Muscle layer of colon (tissue), 2 donors: ENCODE measurements at regions not wholly inside any gene's neighbourhood (a gene's known extent, or its start where the extent isn't known, plus 50 kb on each side); places are given as distances from the start of the nearest gene placed in this dataset.

ENCODE experiments used
- H3K27ac ChIP-seq: one replicate; pipeline ENCODE4 v1.7.0; 2013; ENCODE audit warnings: low read depth, mild to moderate bottlenecking, low read length, moderate library complexity
- H3K27me3 ChIP-seq, 2 donors: one replicate each; pipeline ENCODE4 v1.7.0; 2013; ENCODE audit warnings: low read length in 2 of 2, mild to moderate bottlenecking in 2 of 2; ENCODE audit not compliant: insufficient read depth in 2 of 2, control insufficient read depth in 1 of 2
- H3K36me3 ChIP-seq: one replicate; pipeline ENCODE4 v1.7.0; 2013; ENCODE audit warnings: mild to moderate bottlenecking, low read length; ENCODE audit not compliant: insufficient read depth
- H3K4me1 ChIP-seq: one replicate; pipeline ENCODE4 v1.7.0; 2013; ENCODE audit warnings: mild to moderate bottlenecking, low read length; ENCODE audit not compliant: insufficient read depth
- H3K4me3 ChIP-seq, 2 donors: one replicate each; pipeline ENCODE4 v1.7.0; 2013; ENCODE audit warnings: low read length in 2 of 2, low read depth in 1 of 2, mild to moderate bottlenecking in 1 of 2, moderate library complexity in 1 of 2
- H3K9ac ChIP-seq: one replicate; pipeline ENCODE4 v1.7.0; 2013; ENCODE audit warnings: low read length
- H3K9me3 ChIP-seq: one replicate; pipeline ENCODE4 v1.7.0; 2013; ENCODE audit warnings: mild to moderate bottlenecking, low read length
- donor health status: abdominal sarcoma.
- donor health status: Adenocarcinoma of cecum.

GRCh38 chr6:74879234-74879633 lies 326.6 kb downstream of the COL12A1 start:
- H3K27ac ChIP-seq: no peak overlapping the region
- no peaks in the 10 kb centered on the region for H3K36me3 ChIP-seq
- no peak overlapping the region for H3K4me3 ChIP-seq

DNA sequence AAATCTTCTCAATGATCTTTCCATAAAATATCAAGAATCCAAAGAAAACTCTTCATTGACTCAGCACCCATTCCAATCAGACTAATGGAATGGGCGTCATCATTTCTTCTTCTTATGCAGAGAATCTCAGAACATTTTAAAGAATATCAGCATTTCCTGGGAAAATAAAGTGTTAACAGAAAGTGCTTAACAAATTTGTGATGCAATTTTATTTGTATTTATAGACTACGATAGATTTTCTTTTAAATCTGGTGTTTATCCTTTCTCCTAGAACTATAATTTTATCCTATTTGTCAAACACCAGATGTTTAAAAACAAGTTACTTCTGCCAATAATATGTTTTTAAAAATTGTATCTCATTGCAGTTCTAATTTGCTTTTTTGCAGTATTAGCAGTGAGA lies 330.7 kb downstream of the COL12A1 start:
- Histone ChIP-seq H3K9me3 (no peaks in the 10 kb centered on the region), H3K9ac (no peak overlapping the region), H3K4me1 (peaks cover 21% of the 10 kb centered on the region), H3K36me3 (no peaks in the 10 kb centered on the region), H3K27ac (no peak overlapping the region), H3K27me3 (no peaks in the 10 kb centered on the region), H3K4me3 (no peak overlapping the region)

More at GRCh38 chr6:74879234-74879633, 326.6 kb downstream of the COL12A1 start:
- H3K4me1 ChIP-seq: peaks cover 8% of the 10 kb centered on the region
- H3K9ac ChIP-seq: no peak overlapping the region
- no peaks in the 10 kb centered on the region for H3K9me3 ChIP-seq
- no peaks in the 10 kb centered on the region for H3K27me3 ChIP-seq

DNA sequence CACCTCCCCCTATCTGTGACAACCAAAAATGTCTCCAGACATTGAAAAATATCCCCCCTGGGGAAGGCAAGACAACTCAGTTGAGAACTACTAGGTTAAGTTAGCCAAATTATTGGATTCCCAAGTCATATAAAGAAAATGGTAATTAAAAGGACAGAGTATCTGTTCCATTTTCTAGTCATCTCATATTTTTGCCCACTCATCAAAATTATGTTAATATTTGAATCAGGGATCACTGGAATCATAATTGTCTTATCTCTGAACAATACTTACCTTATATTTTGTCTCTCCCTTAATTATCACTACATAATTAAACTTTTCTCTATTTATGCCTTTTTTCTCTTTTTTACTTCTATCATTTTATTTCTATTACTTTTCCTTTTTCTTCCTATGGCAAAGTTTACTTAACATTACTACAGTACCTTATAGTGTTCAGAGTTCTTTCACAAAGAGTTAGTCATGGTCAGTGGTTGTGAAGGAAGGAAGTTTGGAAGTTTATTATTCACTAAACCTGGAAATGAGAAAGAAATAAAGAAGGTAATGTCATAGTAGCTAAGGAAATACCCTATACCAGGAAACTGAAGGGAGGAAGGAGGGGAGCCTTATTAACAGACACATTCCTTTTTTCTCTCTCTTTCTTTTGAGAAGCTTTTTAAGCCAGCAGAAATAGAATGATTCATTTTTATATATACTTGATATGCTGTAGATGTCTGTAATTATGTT lies 332.9 kb downstream of the COL12A1 start:
- H3K36me3 ChIP-seq: no peaks in the 10 kb centered on the region
- no peak overlapping the region for H3K4me3 ChIP-seq
- H3K9me3 ChIP-seq: no peaks in the 10 kb centered on the region
- peaks cover 15% of the 10 kb centered on the region for H3K4me1 ChIP-seq
- no peak overlapping the region for H3K27ac ChIP-seq
- no peak overlapping the region for H3K9ac ChIP-seq
- no peaks in the 10 kb centered on the region for H3K27me3 ChIP-seq

GRCh38 chr6:74871757-74872156 lies 334.1 kb downstream of the COL12A1 start:
- Histone ChIP-seq H3K9me3 (no peaks in the 10 kb centered on the region), H3K9ac (no peak overlapping the region), H3K4me3 (no peak overlapping the region), H3K27ac (no peak overlapping the region), H3K36me3 (no peaks in the 10 kb centered on the region), H3K27me3 (no peaks in the 10 kb centered on the region), H3K4me1 (peaks cover 15% of the 10 kb centered on the region)

GRCh38 chr6:74870403-74870802 lies 335.4 kb downstream of the COL12A1 start:
- H3K4me1 ChIP-seq: peaks cover 15% of the 10 kb centered on the region
- no peak overlapping the region for H3K27ac ChIP-seq

GRCh38 chr6:74867291-74867690 lies 338.6 kb downstream of the COL12A1 start:
- no peaks in the 10 kb centered on the region for H3K4me1 ChIP-seq
- no peaks in the 10 kb centered on the region for H3K36me3 ChIP-seq
- no peaks in the 10 kb centered on the region for H3K27me3 ChIP-seq
- no peaks in the 10 kb centered on the region for H3K9me3 ChIP-seq
- H3K27ac ChIP-seq: no peak overlapping the region
- no peak overlapping the region for H3K9ac ChIP-seq
- no peak overlapping the region for H3K4me3 ChIP-seq

More at GRCh38 chr6:74870403-74870802, 335.4 kb downstream of the COL12A1 start:
- Histone ChIP-seq H3K36me3 (no peaks in the 10 kb centered on the region), H3K9me3 (no peaks in the 10 kb centered on the region), H3K27me3 (no peaks in the 10 kb centered on the region), H3K9ac (no peak overlapping the region), H3K4me3 (no peak overlapping the region)

- Histone ChIP-seq H3K4me1 (no peaks in the 10 kb centered on the region), H3K36me3 (no peaks in the 10 kb centered on the region), H3K4me3 (no peak overlapping the region), H3K9ac (no peak overlapping the region), H3K9me3 (no peaks in the 10 kb centered on the region), H3K27ac (no peak overlapping the region), H3K27me3 (no peaks in the 10 kb centered on the region)
Observed at GRCh38 chr6:74863968-74864367, 341.9 kb downstream of the COL12A1 start.

- Histone ChIP-seq H3K4me3 (no peak overlapping the region), H3K9ac (no peak overlapping the region), H3K36me3 (no peaks in the 10 kb centered on the region), H3K27ac (no peak overlapping the region), H3K27me3 (no peaks in the 10 kb centered on the region), H3K4me1 (no peaks in the 10 kb centered on the region), H3K9me3 (no peaks in the 10 kb centered on the region)
Observed at GRCh38 chr6:74860456-74860855, 345.4 kb downstream of the COL12A1 start.

- Histone ChIP-seq H3K4me1 (peaks cover 4% of the 10 kb centered on the region), H3K9me3 (no peaks in the 10 kb centered on the region), H3K27ac (no peak overlapping the region), H3K4me3 (no peak overlapping the region), H3K27me3 (no peaks in the 10 kb centered on the region), H3K9ac (no peak overlapping the region), H3K36me3 (no peaks in the 10 kb centered on the region)
Observed at GRCh38 chr6:74857157-74857556, 348.7 kb downstream of the COL12A1 start.

GRCh38 chr6:74853991-74854390 lies 351.9 kb downstream of the COL12A1 start:
- no peak overlapping the region for H3K27ac ChIP-seq
- H3K9ac ChIP-seq: no peak overlapping the region
- no peaks in the 10 kb centered on the region for H3K9me3 ChIP-seq
- no peaks in the 10 kb centered on the region for H3K36me3 ChIP-seq
- no peaks in the 10 kb centered on the region for H3K27me3 ChIP-seq
- H3K4me3 ChIP-seq: no peak overlapping the region
- H3K4me1 ChIP-seq: peaks cover 4% of the 10 kb centered on the region

DNA sequence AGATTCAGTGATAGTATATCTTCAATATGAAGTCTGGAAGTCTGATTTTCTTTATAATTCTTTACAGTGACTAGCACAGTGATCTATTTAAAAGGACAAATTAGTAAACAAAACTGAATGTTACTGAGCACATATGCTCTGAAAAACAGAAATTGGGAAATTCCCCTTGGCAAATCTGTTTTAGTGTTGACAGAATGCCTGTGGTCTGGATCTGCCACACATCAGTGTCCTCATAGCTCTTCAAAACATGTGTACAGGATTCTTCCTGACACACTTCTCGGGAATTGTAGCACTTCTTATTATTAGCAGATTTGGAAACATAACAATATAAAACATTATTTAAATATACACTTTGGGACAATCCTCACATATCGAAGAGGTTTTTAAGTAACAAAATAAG lies 354.3 kb downstream of the COL12A1 start:
- Histone ChIP-seq H3K9me3 (no peaks in the 10 kb centered on the region), H3K36me3 (no peaks in the 10 kb centered on the region), H3K9ac (no peak overlapping the region), H3K4me1 (peaks cover 4% of the 10 kb centered on the region), H3K27ac (no peak overlapping the region), H3K4me3 (no peak overlapping the region), H3K27me3 (no peaks in the 10 kb centered on the region)

DNA sequence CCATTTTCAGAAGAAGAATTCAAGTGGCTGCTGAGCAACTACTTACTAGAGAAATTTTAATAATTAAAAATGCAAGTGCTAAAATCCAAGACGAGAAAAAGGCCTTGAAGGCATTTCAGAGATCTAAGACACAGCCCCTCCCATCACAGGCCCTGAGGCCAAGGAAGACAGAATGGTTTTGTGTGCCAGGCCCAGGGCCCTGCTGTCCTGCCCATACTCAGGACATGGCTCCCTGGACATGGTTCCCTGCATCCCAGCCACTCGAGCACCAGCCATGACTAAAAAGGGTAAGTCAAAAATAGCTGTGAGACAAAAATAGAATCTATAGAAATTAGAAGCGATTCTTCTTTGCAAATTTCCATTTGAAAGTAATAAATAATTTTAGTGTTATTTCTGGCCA lies 364.9 kb downstream of the COL12A1 start:
- Histone ChIP-seq H3K9me3 (no peaks in the 10 kb centered on the region), H3K27me3 (no peaks in the 10 kb centered on the region), H3K4me1 (no peaks in the 10 kb centered on the region)

More for the DNA sequence above, 364.9 kb downstream of the COL12A1 start:
- Histone ChIP-seq H3K27ac (no peak overlapping the region), H3K9ac (no peak overlapping the region), H3K4me3 (no peak overlapping the region), H3K36me3 (no peaks in the 10 kb centered on the region)
